HG02642 (cell line): ENCODE measurements at regions not wholly inside any gene's neighbourhood (a gene's known extent, or its start where the extent isn't known, plus 50 kb on each side); places are given as distances from the start of the nearest gene placed in this dataset.
A peak's percentile ranks its signal among the peaks of the same experiment; 100 is the strongest.
"Not testable (repeated sequence)": the region's sequence is repeated elsewhere in the genome, so short reads cannot be mapped to it uniquely, and the experiment has no call there.

Experiments
- ATAC-seq: cut with Tn5 transposase; IDR thresholded peaks from one replicate; pipeline ENCODE4 v1.9.1; 2021; ENCODE audit warnings: mild to moderate bottlenecking; ENCODE audit not compliant: unreplicated experiment, poor library complexity

GRCh38 chr1:209172792-209173542, 410.5 kb upstream of the CAMK1G start:
- not testable (repeated sequence) for ATAC-seq

DNA sequence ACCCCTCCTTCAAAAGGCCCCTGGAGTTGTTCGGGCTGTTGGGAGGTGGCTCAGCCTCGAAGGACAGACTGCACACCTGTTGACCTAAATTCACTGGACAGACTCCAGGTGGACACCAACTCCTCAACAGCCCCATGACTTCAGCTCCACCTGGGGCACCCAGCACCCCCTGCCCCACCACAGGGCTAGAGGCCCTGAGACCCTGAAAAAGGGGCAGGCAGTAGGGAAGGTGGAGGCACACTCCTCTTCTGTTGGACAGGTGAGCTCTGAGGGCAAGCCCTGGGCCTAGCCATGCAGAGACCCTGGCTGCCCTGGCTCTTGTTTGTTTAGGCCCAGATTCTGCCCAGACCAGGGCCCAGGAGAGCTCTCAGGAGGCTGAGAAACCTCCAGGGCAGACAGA, 409.7 kb upstream of the CAMK1G start:
- ATAC-seq = not testable (repeated sequence)

GRCh38 chr1:209176866-209177430, 406.6 kb upstream of the CAMK1G start:
- no peak for ATAC-seq

DNA sequence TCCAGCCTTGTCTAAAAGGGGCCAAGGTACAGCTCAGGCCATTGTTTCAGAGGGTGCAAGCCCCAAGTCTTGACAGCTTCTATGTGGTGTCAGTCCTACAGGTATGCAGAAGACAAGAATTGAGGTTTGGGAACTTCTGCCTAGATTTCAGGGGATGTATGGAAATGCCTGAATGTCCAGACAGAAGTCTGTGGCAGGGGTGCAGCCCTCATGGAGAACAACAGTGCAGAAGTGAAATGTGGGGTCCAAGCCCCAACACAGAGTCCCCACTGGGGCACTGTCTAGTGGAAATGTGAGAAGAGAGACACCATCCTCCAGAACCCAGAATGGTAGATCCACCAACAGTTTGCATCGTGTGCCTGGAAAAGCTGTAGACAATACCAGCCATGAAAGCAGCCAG, 400.3 kb upstream of the CAMK1G start:
- no peak for ATAC-seq

- no peak for ATAC-seq
These were observed 395.9 kb upstream of the CAMK1G start for GRCh38 chr1:209187589-209187988.

GRCh38 chr1:209190591-209191261, 392.8 kb upstream of the CAMK1G start:
- ATAC-seq = peak; percentile 96

- ATAC-seq = no peak
These were observed 392.3 kb upstream of the CAMK1G start for GRCh38 chr1:209191262-209191634.

DNA sequence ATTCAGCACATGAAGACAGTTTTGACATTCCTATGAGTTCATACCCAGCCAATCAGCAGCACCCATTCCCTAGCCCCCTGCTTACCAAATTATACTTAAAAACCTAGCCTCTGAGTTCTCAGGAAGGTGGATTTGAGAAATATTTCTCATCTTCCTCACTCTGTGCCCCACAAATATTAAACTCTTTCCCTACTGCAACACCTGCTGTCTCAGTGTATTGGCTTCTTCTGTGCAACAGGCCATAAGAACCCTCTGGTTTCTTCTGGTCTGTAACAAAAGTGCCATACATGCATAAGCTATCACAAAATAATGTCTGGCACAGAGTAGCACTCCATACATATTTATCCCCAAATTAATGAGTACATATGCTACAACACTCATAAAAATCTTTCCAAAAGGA, 387.4 kb upstream of the CAMK1G start:
- no peak for ATAC-seq

DNA sequence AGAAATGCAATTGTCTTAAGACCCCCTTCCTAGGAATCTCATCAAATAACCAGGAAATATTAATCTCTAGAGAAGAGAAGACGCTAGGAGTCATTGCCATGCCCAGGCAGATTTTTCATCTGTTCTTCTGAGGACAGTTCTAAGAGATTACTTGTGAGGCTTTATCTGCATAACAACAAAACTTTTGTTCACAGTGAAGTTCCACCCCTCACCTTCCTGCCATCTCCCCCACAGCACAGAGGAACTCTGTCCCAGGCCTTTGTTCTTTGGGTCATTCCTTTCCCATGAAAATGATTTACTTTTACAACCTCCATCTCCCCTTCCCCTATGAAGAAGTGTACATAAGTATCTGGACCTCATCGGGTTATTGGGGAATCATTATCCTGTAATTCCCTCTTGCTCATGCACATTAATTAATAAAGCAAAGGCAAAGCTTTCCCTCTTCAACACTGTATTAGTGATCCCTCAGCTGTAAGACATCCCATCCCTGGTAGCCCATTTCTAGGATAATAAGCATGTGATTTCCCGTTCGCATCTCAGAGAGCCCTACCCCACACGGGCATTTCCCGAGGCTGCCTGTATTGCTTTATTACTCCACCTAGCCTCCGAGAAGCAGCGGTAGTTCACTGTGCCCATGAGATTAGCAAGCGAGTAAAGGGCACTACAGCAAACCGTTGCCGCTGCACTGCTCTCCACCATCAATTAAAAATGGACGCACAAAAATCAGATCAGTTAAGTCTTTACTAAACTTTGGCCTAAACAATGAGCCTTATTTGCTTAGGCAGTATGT, 384.4 kb upstream of the CAMK1G start:
- no peak for ATAC-seq

DNA sequence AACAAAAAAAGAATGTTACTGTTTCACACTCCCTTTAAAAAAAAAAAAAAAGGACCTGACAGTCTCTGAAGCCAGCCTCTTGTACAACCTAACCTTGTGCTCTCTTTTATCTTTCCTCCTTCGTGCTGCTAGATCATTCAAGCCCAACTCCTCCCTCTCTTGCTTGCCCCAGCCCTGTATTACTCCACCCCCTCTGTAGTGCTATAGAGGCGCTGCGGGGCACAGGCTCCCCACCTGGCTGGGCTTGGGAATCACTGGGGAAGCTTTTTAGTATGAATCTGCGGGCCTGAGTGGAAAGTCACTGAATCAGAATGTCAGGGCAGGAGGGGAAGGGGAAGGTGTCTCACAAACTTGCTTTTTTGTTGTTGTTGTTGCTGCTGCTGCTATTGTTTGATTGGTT, 383.7 kb upstream of the CAMK1G start:
- no peak for ATAC-seq

GRCh38 chr1:209202321-209202720, 381.2 kb upstream of the CAMK1G start:
- ATAC-seq = not testable (repeated sequence)

- no peak for ATAC-seq
These were observed 380.5 kb upstream of the CAMK1G start for GRCh38 chr1:209202830-209203532.

DNA sequence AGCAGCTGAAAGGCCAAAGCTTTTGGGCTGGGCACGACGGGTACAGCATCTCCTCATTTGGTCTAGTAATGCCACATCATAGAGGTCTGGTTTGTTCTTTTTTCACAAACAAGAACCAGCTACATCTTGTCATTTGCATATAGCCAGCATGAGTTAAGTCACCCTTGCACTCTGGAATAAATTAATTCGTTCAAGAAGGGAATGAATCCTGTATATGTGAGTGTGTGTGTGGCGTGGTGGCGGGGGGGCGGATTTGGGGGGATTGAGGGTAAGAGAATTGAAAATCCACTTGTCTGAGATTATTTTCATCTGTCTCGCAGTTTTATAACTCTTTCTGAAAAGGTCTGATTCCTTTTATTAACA, 380.0 kb upstream of the CAMK1G start:
- ATAC-seq = no peak

DNA sequence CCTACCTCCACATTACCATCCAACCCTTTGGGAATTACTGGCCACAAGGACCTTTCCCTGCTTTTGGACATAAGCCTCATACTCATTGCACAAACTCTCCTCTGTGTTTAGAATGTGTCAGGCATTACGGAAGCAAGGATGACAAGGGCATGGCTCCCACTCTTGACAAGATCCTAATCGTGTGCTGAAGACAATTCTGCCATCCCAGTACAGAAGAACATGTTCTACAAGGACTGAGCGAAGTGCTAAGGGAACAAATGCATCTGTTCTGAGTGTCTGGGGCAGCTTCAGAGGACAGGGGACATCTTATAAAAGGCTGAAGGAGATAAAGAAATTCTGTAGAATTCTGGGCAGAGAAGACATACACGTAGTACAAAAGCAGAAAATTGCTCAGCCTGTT, 378.5 kb upstream of the CAMK1G start:
- ATAC-seq = no peak

GRCh38 chr1:209207126-209207700, 376.3 kb upstream of the CAMK1G start:
- ATAC-seq = peak; percentile 20

DNA sequence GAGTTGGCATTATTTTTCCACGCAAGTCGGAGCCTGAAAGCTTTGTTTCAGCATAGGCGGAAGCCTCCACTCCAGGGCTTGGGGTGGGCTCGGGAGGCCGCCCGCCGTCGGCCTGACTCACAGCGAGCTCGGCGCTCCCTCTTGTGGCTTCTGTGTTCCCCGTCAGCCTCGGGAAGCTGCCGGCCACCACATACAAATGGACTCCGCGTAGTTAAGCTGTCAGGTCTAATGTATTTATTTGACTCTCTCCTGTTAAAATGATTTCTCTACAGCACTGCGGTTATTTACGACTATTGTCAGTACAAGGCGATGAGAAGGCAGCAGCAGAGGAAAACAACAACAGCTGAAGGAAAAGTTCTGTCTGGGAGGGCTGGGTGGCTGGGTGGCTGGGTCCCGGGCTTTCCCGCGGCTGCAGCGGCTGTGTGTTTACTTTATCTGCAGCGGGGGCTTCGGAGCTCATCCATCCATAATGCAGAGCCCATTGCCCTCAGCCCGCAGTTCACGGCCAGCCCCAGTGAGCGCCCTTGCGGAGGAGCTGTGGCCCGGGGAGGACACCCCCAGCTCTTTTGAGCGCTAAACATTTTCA, 375.7 kb upstream of the CAMK1G start:
- ATAC-seq = peak; percentile 81

DNA sequence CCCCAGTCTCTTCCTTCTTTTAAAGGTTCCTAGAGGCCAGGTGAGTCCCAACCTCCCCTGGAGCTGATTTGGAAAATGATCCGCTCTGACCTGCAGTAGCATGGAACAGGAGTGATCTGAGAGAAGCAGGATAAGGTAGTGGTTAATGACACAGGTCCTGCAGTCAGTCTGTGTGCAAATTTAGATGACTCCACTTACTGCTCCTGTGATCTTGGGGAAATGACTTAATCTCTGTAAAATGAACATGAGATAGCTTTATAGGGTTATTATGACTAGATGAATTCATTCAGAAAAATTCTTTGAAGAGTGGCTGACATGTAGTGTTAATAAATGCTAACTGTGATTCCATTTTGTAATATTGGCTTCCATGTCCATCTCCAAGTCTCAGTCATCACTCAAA, 374.9 kb upstream of the CAMK1G start:
- no peak for ATAC-seq

DNA sequence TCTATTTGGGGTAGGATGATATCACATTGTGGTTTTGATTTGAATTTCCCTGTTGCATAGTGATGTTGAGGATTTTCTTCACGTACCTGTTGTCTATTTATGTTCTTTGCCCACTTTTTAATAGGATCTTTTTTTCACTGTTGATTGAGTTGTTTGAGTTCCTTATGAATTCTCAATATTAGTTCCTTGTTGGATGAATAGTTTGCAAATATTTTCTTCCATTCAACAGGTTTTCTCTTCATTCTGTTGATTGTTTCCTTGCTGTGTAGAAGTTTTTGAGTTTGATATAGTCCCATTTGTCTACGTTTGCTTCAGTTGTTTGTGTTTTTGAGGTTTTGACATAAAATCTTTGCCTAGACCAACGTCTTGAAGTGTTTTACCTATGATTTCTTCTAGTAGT, 369.5 kb upstream of the CAMK1G start:
- ATAC-seq = no peak

GRCh38 chr1:209215826-209216225, 367.7 kb upstream of the CAMK1G start:
- ATAC-seq = no peak

- ATAC-seq = no peak
These were observed 365.4 kb upstream of the CAMK1G start for GRCh38 chr1:209218113-209218512.
